ENCODE measurements at regions not wholly inside any gene's neighbourhood (a gene's known extent, or its start where the extent isn't known, plus 50 kb on each side); places are given as distances from the start of the nearest gene placed in this dataset.

GRCh38 chr10:53005612-53006345 lies 233.2 kb upstream of the MBL2 start:
- Histone ChIP-seq H3K36me3 (ENCODE audit: control insufficient read depth, insufficient read depth, low read length) (0 out of 2 replicates have a peak, but pooled peaks cover 1% of the 10 kb centered on the region), H3K9me3 (no peaks in the 10 kb centered on the region; the same call in 1 of the 2 replicates), H3K4me3 (ENCODE audit: low read depth, low read length) (no peak overlapping the region), H3K4me1 (peaks cover 71% of the 10 kb centered on the region), H3K27me3 (replicated peaks; ENCODE audit: control insufficient read depth, insufficient read depth, low read length) (no peaks in the 10 kb centered on the region)
- CTCF ChIA-PET: no interaction called here
- intact Hi-C loops (cut with micrococcal nuclease; ENCODE audit: unreplicated experiment): no loop called here
- Mint-ChIP-seq H3K36me3 (ENCODE audit: insufficient read depth, unreplicated experiment) (peaks cover 21% of the 10 kb centered on the region), H3K27me3 (ENCODE audit: insufficient read depth, unreplicated experiment) (no peaks in the 10 kb centered on the region), H3K27ac (ENCODE audit: unreplicated experiment) (peak overlapping the region; percentile 33), H3K4me3 (ENCODE audit: unreplicated experiment) (no peak overlapping the region), H3K9me3 (ENCODE audit: unreplicated experiment) (peaks cover 21% of the 10 kb centered on the region), H3K4me1 (ENCODE audit: low read depth, unreplicated experiment) (peaks cover 61% of the 10 kb centered on the region)
- POLR2A ChIA-PET: interaction anchor here (0.6 to 1.9 kb wide), 2 partner anchors 24 to 36 kb away, joined by 4 to 13 read pairs; no protein-coding TSS in a partner anchor
- BruUV-seq (replicated peaks): no TSS peak
- no peak for DNase-seq
- TF ChIP-seq CTCF (IDR thresholded peaks at IDR 0.05; ENCODE audit: insufficient read depth in 1 of 2, low read depth in 1 of 2, low read length in 1 of 2, severe bottlenecking in 1 of 2, unreplicated experiment in 1 of 2): no peak

GRCh38 chr10:53003094-53003493 lies 230.5 kb upstream of the MBL2 start:
- Mint-ChIP-seq H3K4me3 (ENCODE audit: unreplicated experiment) (no peak overlapping the region), H3K9me3 (ENCODE audit: unreplicated experiment) (peaks cover 10% of the 10 kb centered on the region), H3K27me3 (ENCODE audit: insufficient read depth, unreplicated experiment) (no peaks in the 10 kb centered on the region), H3K36me3 (ENCODE audit: insufficient read depth, unreplicated experiment) (peaks cover 23% of the 10 kb centered on the region), H3K4me1 (ENCODE audit: low read depth, unreplicated experiment) (peaks cover 66% of the 10 kb centered on the region), H3K27ac (ENCODE audit: unreplicated experiment) (no peak overlapping the region)
- BruUV-seq (replicated peaks): no TSS peak
- Histone ChIP-seq H3K27me3 (replicated peaks; ENCODE audit: control insufficient read depth, insufficient read depth, low read length) (no peaks in the 10 kb centered on the region), H3K36me3 (ENCODE audit: control insufficient read depth, insufficient read depth, low read length) (0 out of 2 replicates have a peak, but pooled peaks cover 1% of the 10 kb centered on the region), H3K9me3 (peaks cover 3% of the 10 kb centered on the region; the same call in 1 of the 2 replicates), H3K4me3 (ENCODE audit: low read depth, low read length) (no peak overlapping the region), H3K4me1 (peaks cover 73% of the 10 kb centered on the region)
- POLR2A ChIA-PET: no interaction called here
- intact Hi-C loops (cut with micrococcal nuclease; ENCODE audit: unreplicated experiment): no loop called here
- no peak for DNase-seq
- TF ChIP-seq CTCF (IDR thresholded peaks at IDR 0.05; ENCODE audit: insufficient read depth in 1 of 2, low read depth in 1 of 2, low read length in 1 of 2, severe bottlenecking in 1 of 2, unreplicated experiment in 1 of 2): no peak
- CTCF ChIA-PET: no interaction called here

DNA sequence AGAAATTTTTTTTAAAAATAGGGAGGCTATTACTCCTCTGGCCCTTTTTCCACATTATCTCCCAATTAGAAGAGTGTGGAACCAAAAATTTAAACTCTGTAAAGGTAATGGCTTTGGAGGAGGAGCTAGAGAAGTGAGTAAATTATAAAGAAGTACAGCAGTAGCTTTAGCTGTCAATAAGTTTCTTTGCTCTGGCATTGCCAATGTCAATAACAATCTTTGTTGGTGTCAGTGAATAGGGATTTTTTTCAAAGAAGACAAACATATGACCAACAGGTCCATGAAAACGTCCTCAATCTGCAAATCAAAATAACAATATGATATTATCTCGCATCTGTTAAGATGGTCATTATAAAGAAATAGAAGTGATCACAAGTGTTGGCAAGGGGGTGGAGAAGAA lies 227.1 kb upstream of the MBL2 start:
- H3K4me3 ChIP-seq (ENCODE audit: low read depth, low read length): no peak overlapping the region
- intact Hi-C loops (cut with micrococcal nuclease; ENCODE audit: unreplicated experiment): no loop called here
- Mint-ChIP-seq H3K9me3 (ENCODE audit: unreplicated experiment) (peaks cover 19% of the 10 kb centered on the region), H3K4me3 (ENCODE audit: unreplicated experiment) (peak overlapping the region; percentile 4), H3K27ac (ENCODE audit: unreplicated experiment) (peak overlapping the region; percentile 14), H3K36me3 (ENCODE audit: insufficient read depth, unreplicated experiment) (peaks cover 29% of the 10 kb centered on the region), H3K4me1 (ENCODE audit: low read depth, unreplicated experiment) (peaks cover 54% of the 10 kb centered on the region), H3K27me3 (ENCODE audit: insufficient read depth, unreplicated experiment) (no peaks in the 10 kb centered on the region)
- H3K9me3 ChIP-seq: peaks cover 3% of the 10 kb centered on the region; the same call in 1 of the 2 replicates
- no peak for TF ChIP-seq CTCF (IDR thresholded peaks at IDR 0.05; ENCODE audit: insufficient read depth in 1 of 2, low read depth in 1 of 2, low read length in 1 of 2, severe bottlenecking in 1 of 2, unreplicated experiment in 1 of 2)
- ChIA-PET CTCF (interaction anchor here (0.6 kb wide), 1 partner anchor 354 kb away, joined by 5 read pairs; no protein-coding TSS in a partner anchor), POLR2A (no interaction called here)
- DNase-seq: no peak
- H3K36me3 ChIP-seq (ENCODE audit: control insufficient read depth, insufficient read depth, low read length): 0 out of 2 replicates have a peak, but pooled peaks cover 1% of the 10 kb centered on the region
- no TSS peak for BruUV-seq (replicated peaks)
- peaks cover 40% of the 10 kb centered on the region for H3K4me1 ChIP-seq
- H3K27me3 ChIP-seq (replicated peaks; ENCODE audit: control insufficient read depth, insufficient read depth, low read length): no peaks in the 10 kb centered on the region
